ENCODE measurements at regions not wholly inside any gene's neighbourhood (a gene's known extent, or its start where the extent isn't known, plus 50 kb on each side); places are given as distances from the start of the nearest gene placed in this dataset.

GRCh38 chr5:148913493-148913892, 87.1 kb downstream of the ADRB2 start:
- no peak for TF ChIP-seq POLR2AphosphoS5 (IDR thresholded peaks at IDR 0.05)
- no peak for TF ChIP-seq CTCF (IDR thresholded peaks at IDR 0.05)
- TF ChIP-seq EP300 (IDR thresholded peaks at IDR 0.05) = no peak
- no peak for TF ChIP-seq POLR2A (IDR thresholded peaks at IDR 0.05; ENCODE audit: low read depth)

Measured in esophagus muscularis mucosa (tissue), 4 donors.